ENCODE measurements at regions not wholly inside any gene's neighbourhood (a gene's known extent, or its start where the extent isn't known, plus 50 kb on each side); places are given as distances from the start of the nearest gene placed in this dataset.

- no TSS peak for BruUV-seq (replicated peaks)
- Histone ChIP-seq H2AK9ac (replicated peaks; ENCODE audit: low read depth, low read length, poor library complexity) (no peak overlapping the region), H3K4me1 (ENCODE audit: control insufficient read depth, insufficient read depth, low read length) (no peaks in the 10 kb centered on the region), H2AFZ (replicated peaks; ENCODE audit: low read length, poor library complexity) (no peak overlapping the region), H2BK15ac (ENCODE audit: low read depth, low read length) (no peak overlapping the region), H3K4ac (ENCODE audit: low read depth, low read length) (no peak overlapping the region), H2AK5ac (ENCODE audit: low read depth, low read length) (no peak overlapping the region), H2BK5ac (ENCODE audit: low read depth, low read length, poor library complexity, severe bottlenecking) (no peak overlapping the region), H3K18ac (ENCODE audit: low read depth, low read length) (no peak overlapping the region), H3K79me1 (ENCODE audit: low read depth in 1 of 2, low read length in 2 of 2) (no peaks in the 10 kb centered on the region), H3K56ac (ENCODE audit: extremely low read depth, insufficient read depth, low read length) (no peak overlapping the region), H2BK120ac (ENCODE audit: low read depth, low read length) (no peak overlapping the region), H3K4me2 (ENCODE audit: low read depth, low read length) (no peak overlapping the region), H3K27ac (ENCODE audit: insufficient read depth, low read length) (no peak overlapping the region), H3K36me3 (ENCODE audit: control insufficient read depth, insufficient read depth, low read length) (no peaks in the 10 kb centered on the region), H4K20me1 (ENCODE audit: insufficient read depth, low read length) (no peaks in the 10 kb centered on the region), H2BK20ac (ENCODE audit: low read depth, low read length) (no peak overlapping the region), H4K91ac (ENCODE audit: insufficient read depth, low read depth, low read length) (no peak overlapping the region), H3K4me3 (ENCODE audit: insufficient read depth, low read depth, low read length) (no peak overlapping the region), H3K9me3 (ENCODE audit: control insufficient read depth, insufficient read depth, low read length) (no peaks in the 10 kb centered on the region), H4K8ac (ENCODE audit: low read depth in 2 of 2, low read length in 2 of 2) (no peak overlapping the region), H3K9me1 (ENCODE audit: insufficient read depth, low read length) (no peaks in the 10 kb centered on the region), H3K9ac (ENCODE audit: low read depth, low read length) (no peak overlapping the region), H3K14ac (replicated peaks; ENCODE audit: low read depth, low read length) (no peak overlapping the region), H3K23ac (ENCODE audit: low read depth, low read length) (no peak overlapping the region), H4K5ac (ENCODE audit: low read depth, low read length) (no peak overlapping the region), H3K27me3 (ENCODE audit: control insufficient read depth, insufficient read depth, low read length) (peaks cover 4% of the 10 kb centered on the region; the same call in 1 of the 2 replicates)
- no CpG with 5 or more reads among the region's 6 CpGs for WGBS, 2 experiments (ENCODE audit: extremely low coverage in 2 of 2, insufficient read length in 1 of 2)
- ChIA-PET POLR2A (ENCODE audit: unreplicated experiment) (no interaction called here), CTCF (interaction anchor here (0.8 kb wide), 1 partner anchor 10 kb away, joined by 3 read pairs; no protein-coding TSS in a partner anchor)
- ATAC-seq (ENCODE audit: low read depth) = no peak
- no peak for TF ChIP-seq ELK1 (IDR thresholded peaks at IDR 0.05; ENCODE audit: borderline replicate concordance, low read depth, low read length)
- no peak for TF ChIP-seq BHLHE40 (IDR thresholded peaks at IDR 0.05; ENCODE audit: low read depth, low read length)
- no peak for TF ChIP-seq CTCF (conservative IDR thresholded peaks at IDR 0.05; ENCODE audit: low read depth, low read length)
- no peak for TF ChIP-seq POLR2A (IDR thresholded peaks at IDR 0.05; ENCODE audit: low read depth, low read length)
- TF ChIP-seq CHD1 (IDR thresholded peaks at IDR 0.05; ENCODE audit: low read depth, low read length) = no peak
- no peak for TF ChIP-seq NFE2L2 (IDR thresholded peaks at IDR 0.05; ENCODE audit: low read depth, low read length)
- no peak for TF ChIP-seq RFX5 (IDR thresholded peaks at IDR 0.05; ENCODE audit: low read depth, low read length)
- no peak for TF ChIP-seq CEBPB (IDR thresholded peaks at IDR 0.05; ENCODE audit: low read depth, low read length)
- no peak for TF ChIP-seq RAD21 (IDR thresholded peaks at IDR 0.05; ENCODE audit: low read length)
- no peak for TF ChIP-seq MAZ (IDR thresholded peaks at IDR 0.05; ENCODE audit: borderline replicate concordance, low read depth, low read length)
- TF ChIP-seq MXI1 (IDR thresholded peaks at IDR 0.05; ENCODE audit: borderline replicate concordance, low read depth, low read length) = no peak
- no peak for TF ChIP-seq FOS (IDR thresholded peaks at IDR 0.05; ENCODE audit: low read depth, low read length)
- no peak for TF ChIP-seq USF2 (IDR thresholded peaks at IDR 0.05; ENCODE audit: low read depth, low read length)
- no peak for TF ChIP-seq MAFK (IDR thresholded peaks at IDR 0.05; ENCODE audit: low read depth, low read length)
- no peak for TF ChIP-seq RCOR1 (IDR thresholded peaks at IDR 0.05; ENCODE audit: insufficient replicate concordance, low read length)
- no peak for TF ChIP-seq SMC3 (IDR thresholded peaks at IDR 0.05; ENCODE audit: low read depth, low read length)
- dilution Hi-C loops (cut with HindIII; ENCODE audit: low sequenced_read_pairs, unreplicated experiment) (no loop called here), intact Hi-C loops (cut with micrococcal nuclease) (no loop called here), in situ Hi-C loops (cut with MboI; ENCODE audit: low sequenced_read_pairs) (no loop called here)
- DNase-seq = no peak
Measured at GRCh38 chr10:42969909-42970308, 107.0 kb upstream of the RET start.

Measured in IMR-90 (cell line).